Fibroblast of lung (primary cell): ENCODE measurements at regions not wholly inside any gene's neighbourhood (a gene's known extent, or its start where the extent isn't known, plus 50 kb on each side); places are given as distances from the start of the nearest gene placed in this dataset.

Experiments used
- DNase-seq, 2 donors: peaks; one replicate each; pipeline versions ENCODE4 v3.0.0 to v3.0.0-alpha.2; 2010; ENCODE audit warnings: low read depth in 2 of 2
- H2AFZ ChIP-seq: 2 replicates; pipeline ENCODE4 v1.5.1; 2012; ENCODE audit warnings: low read length, control low read depth, inconsistent platforms
- H3K27ac ChIP-seq: 2 replicates; pipeline ENCODE4 v1.5.1; 2011; ENCODE audit warnings: low read length, control low read depth; ENCODE audit not compliant: insufficient read depth
- H3K27me3 ChIP-seq: 2 replicates; pipeline ENCODE4 v1.5.1; 2011; ENCODE audit warnings: mild to moderate bottlenecking, low read length; ENCODE audit not compliant: control insufficient read depth, insufficient read depth
- H3K36me3 ChIP-seq: 2 replicates; pipeline ENCODE4 v1.5.1; 2011; ENCODE audit warnings: low read length; ENCODE audit not compliant: control insufficient read depth, insufficient read depth
- H3K4me1 ChIP-seq: 2 replicates; pipeline ENCODE4 v1.5.1; 2011; ENCODE audit warnings: low read length; ENCODE audit not compliant: control insufficient read depth, insufficient read depth; ENCODE audit errors: extremely low read depth
- H3K4me2 ChIP-seq: 2 replicates; pipeline ENCODE4 v1.5.1; 2011; ENCODE audit warnings: low read length, control low read depth; ENCODE audit not compliant: insufficient read depth; ENCODE audit errors: extremely low read depth
- H3K4me3 ChIP-seq, 4 experiments: fragments of 200-600 bp in 1 of 4; sonication (generic) in 1 of 4; replicated peaks in 1 of 4; 2 replicates each; pipeline ENCODE4 v1.5.1; 2011 to 2016; ENCODE audit warnings: low read length in 4 of 4, low read depth in 3 of 4, mild to moderate bottlenecking in 3 of 4, control low read depth in 2 of 4, inconsistent platforms in 1 of 4, mixed read lengths in 1 of 4; ENCODE audit not compliant: insufficient read depth in 1 of 4; ENCODE audit errors: control extremely low read depth in 1 of 4
- H3K79me2 ChIP-seq: 2 replicates; pipeline ENCODE4 v1.5.1; 2012; ENCODE audit warnings: mild to moderate bottlenecking, low read length, inconsistent platforms; ENCODE audit not compliant: control insufficient read depth, insufficient read depth
- H3K9ac ChIP-seq: 2 replicates; pipeline ENCODE4 v1.5.1; 2011; ENCODE audit warnings: mild to moderate bottlenecking, low read length, control low read depth; ENCODE audit not compliant: insufficient read depth
- H3K9me3 ChIP-seq: 2 replicates; pipeline ENCODE4 v1.5.1; 2012; ENCODE audit warnings: low read depth, low read length; ENCODE audit not compliant: control insufficient read depth, insufficient read depth
- H4K20me1 ChIP-seq: 2 replicates; pipeline ENCODE4 v1.5.1; 2011; ENCODE audit warnings: low read length; ENCODE audit not compliant: control insufficient read depth, insufficient read depth; ENCODE audit errors: extremely low read depth
- CTCF ChIP-seq, 2 donors: IDR thresholded peaks in 1 of 2; conservative IDR thresholded peaks in 1 of 2; 1 replicate in 1 of 2; 2 replicates in 1 of 2; pipeline ENCODE4 v1.5.1; 2011 to 2012; ENCODE audit warnings: low read length in 2 of 2, control low read depth in 1 of 2, inconsistent platforms in 1 of 2, low read depth in 1 of 2, mild to moderate bottlenecking in 1 of 2
- EZH2 ChIP-seq: IDR thresholded peaks from 2 replicates; pipeline ENCODE4 v1.5.1; 2012; ENCODE audit warnings: low read length, control low read depth, mild to moderate bottlenecking; ENCODE audit errors: missing control alignments

DNA sequence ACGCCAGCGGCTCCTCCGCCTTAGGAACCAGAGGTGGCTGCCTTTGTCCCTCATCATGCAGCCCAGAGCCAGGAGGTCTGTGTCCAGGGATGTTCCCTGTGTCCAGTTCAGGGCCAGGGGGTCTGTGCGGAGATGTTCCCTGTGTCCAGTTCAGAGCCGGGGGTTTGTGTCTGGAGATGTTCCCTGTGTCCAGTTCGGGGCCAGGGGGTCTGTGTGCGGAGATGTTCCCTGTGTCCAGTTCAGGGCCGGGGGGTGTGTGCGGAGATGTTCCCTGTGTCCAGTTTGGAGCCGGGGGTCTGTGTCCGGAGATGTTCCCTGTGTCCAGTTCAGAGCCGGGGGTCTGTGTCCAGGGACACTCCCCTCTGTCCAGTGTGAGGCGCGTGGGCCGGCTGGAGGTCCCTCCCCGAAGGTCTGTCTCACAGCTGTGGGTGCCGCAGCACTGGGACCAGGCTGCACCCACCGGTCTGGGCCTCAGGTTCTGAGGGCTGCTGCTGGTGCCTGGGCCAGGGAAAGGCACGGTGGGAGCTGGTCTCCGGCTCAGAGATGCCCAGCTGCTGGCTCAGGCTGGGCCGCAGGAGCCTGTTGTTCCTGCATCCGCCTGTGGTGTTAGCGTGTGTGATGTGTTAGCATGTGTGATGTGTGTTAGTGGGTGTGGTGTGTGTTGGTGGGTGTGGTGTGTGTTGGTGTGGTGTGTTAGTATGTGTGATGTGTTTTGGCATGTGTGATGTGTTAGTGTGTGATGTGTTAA, 67.9 kb upstream of the CFAP46 start:
- no peak for DNase-seq
- H4K20me1 ChIP-seq = no peaks in the 10 kb centered on the region
- no peaks in the 10 kb centered on the region for H3K9me3 ChIP-seq
- no peak for TF ChIP-seq CTCF (conservative IDR thresholded peaks at IDR 0.05 in 1 of 2, IDR thresholded peaks at IDR 0.05 in 1 of 2; ENCODE audit: low read depth in 1 of 2, low read length in 2 of 2)
- TF ChIP-seq EZH2 = no peak
- no peak overlapping the region for H3K4me3 ChIP-seq
- H3K4me1 ChIP-seq = no peaks in the 10 kb centered on the region
- H3K27me3 ChIP-seq = no peaks in the 10 kb centered on the region
- H3K79me2 ChIP-seq = no peaks in the 10 kb centered on the region
- H3K9ac ChIP-seq = no peak overlapping the region
- no peaks in the 10 kb centered on the region for H3K36me3 ChIP-seq
- H2AFZ ChIP-seq = no peak overlapping the region
- no peak overlapping the region for H3K4me2 ChIP-seq
- no peak overlapping the region for H3K27ac ChIP-seq

DNA sequence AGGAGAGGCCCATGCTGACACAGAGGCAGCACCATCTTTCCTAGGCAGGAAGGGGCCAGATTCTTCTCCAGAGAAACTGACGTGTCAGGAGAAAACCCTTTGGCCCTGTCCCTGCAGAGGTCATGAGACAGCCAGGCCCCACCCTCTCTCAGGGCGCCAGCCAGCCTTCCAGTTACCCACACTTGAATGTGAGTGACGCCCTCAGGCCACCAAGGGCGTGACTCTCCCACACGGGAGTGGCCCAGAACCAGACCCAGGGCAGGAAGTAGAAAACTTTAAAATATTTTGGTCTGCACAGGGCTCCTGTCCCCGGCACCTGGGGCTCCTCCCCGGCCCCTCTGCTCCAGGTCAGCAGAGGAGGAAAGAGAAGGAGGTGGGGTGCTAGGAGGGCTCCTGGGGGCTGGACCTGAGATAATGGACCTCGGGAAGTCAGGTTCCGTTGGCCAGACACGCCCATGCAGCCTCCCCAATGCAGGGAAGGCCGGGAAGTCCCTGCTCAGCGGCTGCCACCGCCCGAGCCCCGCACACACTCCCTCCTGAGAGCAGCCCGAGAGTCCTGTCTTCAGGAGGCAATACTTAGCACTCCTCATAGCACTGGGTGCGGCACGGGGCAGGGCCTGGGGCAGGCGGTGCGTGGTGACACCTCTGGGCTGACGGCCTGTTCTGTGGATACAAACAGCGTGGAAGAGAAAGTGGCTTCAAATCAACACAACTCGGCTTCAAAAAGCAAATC, 67.0 kb upstream of the CFAP46 start:
- H3K79me2 ChIP-seq = no peaks in the 10 kb centered on the region
- TF ChIP-seq CTCF (conservative IDR thresholded peaks at IDR 0.05 in 1 of 2, IDR thresholded peaks at IDR 0.05 in 1 of 2; ENCODE audit: low read depth in 1 of 2, low read length in 2 of 2) = no peak
- TF ChIP-seq EZH2 = no peak
- H3K4me3 ChIP-seq = no peak overlapping the region
- no peak overlapping the region for H3K4me2 ChIP-seq
- H2AFZ ChIP-seq = no peak overlapping the region
- H3K9me3 ChIP-seq = no peaks in the 10 kb centered on the region
- no peaks in the 10 kb centered on the region for H3K4me1 ChIP-seq
- no peaks in the 10 kb centered on the region for H4K20me1 ChIP-seq
- DNase-seq = no peak
- no peak overlapping the region for H3K9ac ChIP-seq
- H3K27ac ChIP-seq = no peak overlapping the region
- no peaks in the 10 kb centered on the region for H3K36me3 ChIP-seq
- H3K27me3 ChIP-seq = no peaks in the 10 kb centered on the region

DNA sequence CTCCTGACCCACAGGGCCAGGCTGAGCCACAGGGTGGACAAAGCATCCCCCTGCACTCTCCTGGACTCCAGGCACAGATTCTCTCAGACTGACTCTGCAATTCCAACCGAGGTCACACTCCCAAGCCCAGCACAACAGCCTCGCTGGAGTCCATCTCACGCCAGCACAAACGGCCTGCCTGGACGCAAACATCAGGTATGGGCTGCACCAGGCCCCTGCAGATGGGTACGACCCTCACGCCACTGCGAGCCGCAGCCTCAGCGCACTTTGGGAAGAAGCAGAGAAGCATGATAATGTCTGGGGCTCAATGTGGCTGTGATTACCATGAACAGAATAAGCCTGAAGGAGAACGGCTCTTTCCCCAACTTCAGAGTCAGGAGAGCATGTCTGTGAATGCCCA, 66.4 kb upstream of the CFAP46 start:
- Histone ChIP-seq H2AFZ (no peak overlapping the region), H3K4me1 (no peaks in the 10 kb centered on the region), H3K27me3 (no peaks in the 10 kb centered on the region), H3K9ac (no peak overlapping the region), H3K27ac (no peak overlapping the region), H3K4me2 (no peak overlapping the region), H3K9me3 (no peaks in the 10 kb centered on the region), H4K20me1 (no peaks in the 10 kb centered on the region), H3K36me3 (no peaks in the 10 kb centered on the region), H3K79me2 (no peaks in the 10 kb centered on the region), H3K4me3 (no peak overlapping the region)
- DNase-seq = no peak
- TF ChIP-seq CTCF (conservative IDR thresholded peaks at IDR 0.05 in 1 of 2, IDR thresholded peaks at IDR 0.05 in 1 of 2; ENCODE audit: low read depth in 1 of 2, low read length in 2 of 2) (no peak), EZH2 (no peak)
